WTC11 (cell line): ENCODE measurements at regions not wholly inside any gene's neighbourhood (a gene's known extent, or its start where the extent isn't known, plus 50 kb on each side); places are given as distances from the start of the nearest gene placed in this dataset.

Experiments used
- ATF2 ChIP-seq: sonication (generic); formaldehyde crosslinking; IDR thresholded peaks from 2 replicates; pipeline ENCODE4 v1.8.1; 2022; ENCODE audit warnings: low read depth, missing genetic modification reagents, borderline replicate concordance
- CREM ChIP-seq: sonication (generic); formaldehyde crosslinking; IDR thresholded peaks from 2 replicates; pipeline ENCODE4 v1.8.1; 2022; ENCODE audit warnings: mild to moderate bottlenecking, missing genetic modification reagents, moderate library complexity
- FOXP1 ChIP-seq: sonication (generic); formaldehyde crosslinking; IDR thresholded peaks from 2 replicates; pipeline ENCODE4 v1.8.0; 2022; ENCODE audit warnings: missing genetic modification reagents, mild to moderate bottlenecking, moderate library complexity, borderline replicate concordance
- IRF2 ChIP-seq: sonication (generic); formaldehyde crosslinking; IDR thresholded peaks from 2 replicates; pipeline ENCODE4 v1.8.0; 2022; ENCODE audit warnings: low read depth, missing genetic modification reagents, borderline replicate concordance
- JAZF1 ChIP-seq: fragments of 250-450 bp; sonication (Bioruptor Pico); IDR thresholded peaks from 2 replicates; pipeline ENCODE4 v1.9.0; 2021; ENCODE audit warnings: moderate library complexity, mild to moderate bottlenecking, inconsistent platforms
- JUN ChIP-seq: sonication (generic); formaldehyde crosslinking; IDR thresholded peaks from 2 replicates; pipeline ENCODE4 v1.8.0; 2023; ENCODE audit warnings: mild to moderate bottlenecking, missing genetic modification reagents
- SMAD4 ChIP-seq: sonication (generic); formaldehyde crosslinking; IDR thresholded peaks from 2 replicates; pipeline ENCODE4 v1.8.0; 2022; ENCODE audit warnings: mild to moderate bottlenecking, missing genetic modification reagents
- SP1 ChIP-seq: sonication (generic); formaldehyde crosslinking; conservative IDR thresholded peaks from 2 replicates; pipeline ENCODE4 v1.8.1; 2022; ENCODE audit warnings: missing genetic modification reagents
- USF1 ChIP-seq: sonication (generic); formaldehyde crosslinking; IDR thresholded peaks from 2 replicates; pipeline ENCODE4 v1.8.0; 2022; ENCODE audit warnings: mild to moderate bottlenecking, missing genetic modification reagents
- ZNF423 ChIP-seq: fragments of 250-450 bp; sonication (Bioruptor Pico); IDR thresholded peaks from 2 replicates; pipeline ENCODE4 v2.1.2; 2022; ENCODE audit warnings: mild to moderate bottlenecking, moderate library complexity
- ZSCAN18 ChIP-seq: fragments of 250-450 bp; sonication (Bioruptor Pico); IDR thresholded peaks from 2 replicates; pipeline ENCODE4 v2.1.2; 2022; ENCODE audit warnings: mild to moderate bottlenecking, moderate library complexity
- TF ChIP-seq, protein P1 (sequence below): fragments of 200-600 bp; IDR thresholded peaks from 2 replicates; pipeline ENCODE4 v1.8.0; 2022; ENCODE audit warnings: antibody characterized with exemption
- TF ChIP-seq, protein P2 (sequence below): sonication (generic); formaldehyde crosslinking; IDR thresholded peaks from 2 replicates; pipeline ENCODE4 v1.8.0; 2022; ENCODE audit warnings: mild to moderate bottlenecking, missing genetic modification reagents

- TF ChIP-seq JUN (CRISPR knock-in tag) (no peak), USF1 (CRISPR knock-in tag) (no peak), JAZF1 (CRISPR knock-in tag) (no peak), SP1 (CRISPR knock-in tag) (no peak), FOXP1 (no peak), ZNF423 (CRISPR knock-in tag) (no peak), SMAD4 (CRISPR knock-in tag) (no peak), IRF2 (CRISPR knock-in tag) (no peak), CREM (no peak), ZSCAN18 (CRISPR knock-in tag) (no peak), ATF2 (CRISPR knock-in tag) (no peak)
- TF ChIP-seq, protein P1, sequence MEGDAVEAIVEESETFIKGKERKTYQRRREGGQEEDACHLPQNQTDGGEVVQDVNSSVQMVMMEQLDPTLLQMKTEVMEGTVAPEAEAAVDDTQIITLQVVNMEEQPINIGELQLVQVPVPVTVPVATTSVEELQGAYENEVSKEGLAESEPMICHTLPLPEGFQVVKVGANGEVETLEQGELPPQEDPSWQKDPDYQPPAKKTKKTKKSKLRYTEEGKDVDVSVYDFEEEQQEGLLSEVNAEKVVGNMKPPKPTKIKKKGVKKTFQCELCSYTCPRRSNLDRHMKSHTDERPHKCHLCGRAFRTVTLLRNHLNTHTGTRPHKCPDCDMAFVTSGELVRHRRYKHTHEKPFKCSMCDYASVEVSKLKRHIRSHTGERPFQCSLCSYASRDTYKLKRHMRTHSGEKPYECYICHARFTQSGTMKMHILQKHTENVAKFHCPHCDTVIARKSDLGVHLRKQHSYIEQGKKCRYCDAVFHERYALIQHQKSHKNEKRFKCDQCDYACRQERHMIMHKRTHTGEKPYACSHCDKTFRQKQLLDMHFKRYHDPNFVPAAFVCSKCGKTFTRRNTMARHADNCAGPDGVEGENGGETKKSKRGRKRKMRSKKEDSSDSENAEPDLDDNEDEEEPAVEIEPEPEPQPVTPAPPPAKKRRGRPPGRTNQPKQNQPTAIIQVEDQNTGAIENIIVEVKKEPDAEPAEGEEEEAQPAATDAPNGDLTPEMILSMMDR: no peak
- TF ChIP-seq, protein P2, sequence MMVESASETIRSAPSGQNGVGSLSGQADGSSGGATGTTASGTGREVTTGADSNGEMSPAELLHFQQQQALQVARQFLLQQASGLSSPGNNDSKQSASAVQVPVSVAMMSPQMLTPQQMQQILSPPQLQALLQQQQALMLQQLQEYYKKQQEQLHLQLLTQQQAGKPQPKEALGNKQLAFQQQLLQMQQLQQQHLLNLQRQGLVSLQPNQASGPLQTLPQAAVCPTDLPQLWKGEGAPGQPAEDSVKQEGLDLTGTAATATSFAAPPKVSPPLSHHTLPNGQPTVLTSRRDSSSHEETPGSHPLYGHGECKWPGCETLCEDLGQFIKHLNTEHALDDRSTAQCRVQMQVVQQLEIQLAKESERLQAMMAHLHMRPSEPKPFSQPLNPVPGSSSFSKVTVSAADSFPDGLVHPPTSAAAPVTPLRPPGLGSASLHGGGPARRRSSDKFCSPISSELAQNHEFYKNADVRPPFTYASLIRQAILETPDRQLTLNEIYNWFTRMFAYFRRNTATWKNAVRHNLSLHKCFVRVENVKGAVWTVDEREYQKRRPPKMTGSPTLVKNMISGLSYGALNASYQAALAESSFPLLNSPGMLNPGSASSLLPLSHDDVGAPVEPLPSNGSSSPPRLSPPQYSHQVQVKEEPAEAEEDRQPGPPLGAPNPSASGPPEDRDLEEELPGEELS (CRISPR knock-in tag): no peak
Observed at GRCh38 chr5:135138116-135138850, 104.3 kb upstream of the PITX1 start.
